Activated CD8-positive, alpha-beta T cell treated with anti-CD3 and anti-CD28 coated beads for 36 hours (primary cell): ENCODE measurements at regions not wholly inside any gene's neighbourhood (a gene's known extent, or its start where the extent isn't known, plus 50 kb on each side); places are given as distances from the start of the nearest gene placed in this dataset.
"Not testable (repeated sequence)": the region's sequence is repeated elsewhere in the genome, so short reads cannot be mapped to it uniquely, and the experiment has no call there.

Experiments
- ATAC-seq: fragments of 200-7000 bp; cut with Tn5 transposase; one replicate; pipeline ENCODE4 v1.10.0; 2021; ENCODE audit warnings: mild to moderate bottlenecking, moderate library complexity
- CTCF ChIA-PET: fragments of 350-600 bp; sonication (Branson Sonifier 250); formaldehyde crosslinking; loops from one replicate; lab custom pipeline; 2021; ENCODE audit warnings: antibody characterized with exemption; lab: Charles Lee
- POLR2A ChIA-PET: fragments of 350-600 bp; sonication (Branson Sonifier 250); formaldehyde crosslinking; loops from one replicate; lab custom pipeline; 2021; ENCODE audit warnings: antibody characterized with exemption; lab: Charles Lee
- DNase-seq: peaks from one replicate; pipeline ENCODE4 v3.0.0-alpha.2; 2020
- H3K27ac Mint-ChIP-seq: one replicate; pipeline ENCODE4 v1.8.0; 2021; ENCODE audit warnings: mild to moderate bottlenecking, mixed read lengths
- H3K27me3 Mint-ChIP-seq: one replicate; pipeline ENCODE4 v1.8.0; 2021; ENCODE audit warnings: mixed read lengths
- H3K36me3 Mint-ChIP-seq: one replicate; pipeline ENCODE4 v1.8.0; 2021; ENCODE audit warnings: low read depth, mixed read lengths
- H3K4me1 Mint-ChIP-seq: one replicate; pipeline ENCODE4 v1.8.0; 2021; ENCODE audit warnings: low read depth, mixed read lengths
- H3K4me3 Mint-ChIP-seq: one replicate; pipeline ENCODE4 v1.8.0; 2021; ENCODE audit warnings: mild to moderate bottlenecking, moderate library complexity, mixed read lengths
- H3K9me3 Mint-ChIP-seq: one replicate; pipeline ENCODE4 v1.8.0; 2021; ENCODE audit warnings: mixed read lengths
- CTCF ChIP-seq: fragments of 200-600 bp; IDR thresholded peaks from one replicate; pipeline ENCODE4 v1.8.0; 2022; ENCODE audit warnings: antibody characterized with exemption, mild to moderate bottlenecking
- intact Hi-C: fragments of 100-400 bp; cut with micrococcal nuclease; formaldehyde crosslinking; loops from one replicate; pipeline ENCODE4 v1.10.0; 2022

- H3K4me1 Mint-ChIP-seq, DNase-seq, H3K36me3 Mint-ChIP-seq, H3K4me3 Mint-ChIP-seq, intact Hi-C loops, H3K27ac Mint-ChIP-seq, H3K27me3 Mint-ChIP-seq, ATAC-seq, POLR2A ChIA-PET: not testable (repeated sequence)
- CTCF ChIA-PET = interaction anchor here (1.1 kb wide), 1 partner anchor 16 kb away, joined by 4 read pairs; no protein-coding TSS in a partner anchor
- peaks cover 19% of the 10 kb centered on the region for H3K9me3 Mint-ChIP-seq
These were observed 52.5 kb upstream of the TMEM97 start for GRCh38 chr17:28266547-28266920.

- CTCF ChIA-PET = interaction anchor here (1.1 to 2.5 kb wide), 2 partner anchors 15 to 16 kb away, joined by 4 to 9 read pairs; no protein-coding TSS in a partner anchor
These were observed 51.9 kb upstream of the TMEM97 start for GRCh38 chr17:28266926-28267719.

GRCh38 chr17:28267720-28268609 lies 51.0 kb upstream of the TMEM97 start:
- DNase-seq (no peak), ATAC-seq (no peak)
- TF ChIP-seq CTCF = no peak
- Mint-ChIP-seq H3K4me1 (no peaks in the 10 kb centered on the region), H3K27ac (no peak overlapping the region), H3K4me3 (no peak overlapping the region), H3K36me3 (peaks cover 1% of the 10 kb centered on the region), H3K9me3 (peaks cover 12% of the 10 kb centered on the region), H3K27me3 (peaks cover 10% of the 10 kb centered on the region)
- intact Hi-C loops = no loop called here
- ChIA-PET POLR2A (no interaction called here), CTCF (interaction anchor here (1.0 to 2.5 kb wide), 2 partner anchors 16 to 19 kb away, joined by 3 to 9 read pairs; no protein-coding TSS in a partner anchor)

More at GRCh38 chr17:28266926-28267719, 51.9 kb upstream of the TMEM97 start:
- intact Hi-C loops, POLR2A ChIA-PET, DNase-seq, ATAC-seq, H3K27ac Mint-ChIP-seq, H3K36me3 Mint-ChIP-seq, H3K27me3 Mint-ChIP-seq, H3K4me1 Mint-ChIP-seq, H3K4me3 Mint-ChIP-seq: not testable (repeated sequence)
- peaks cover 16% of the 10 kb centered on the region for H3K9me3 Mint-ChIP-seq

GRCh38 chr17:28268610-28269313 lies 50.2 kb upstream of the TMEM97 start:
- DNase-seq (no peak), ATAC-seq (no peak)
- Mint-ChIP-seq H3K9me3 (peaks cover 8% of the 10 kb centered on the region), H3K36me3 (peaks cover 1% of the 10 kb centered on the region), H3K27ac (no peak overlapping the region), H3K27me3 (peaks cover 14% of the 10 kb centered on the region), H3K4me1 (no peaks in the 10 kb centered on the region), H3K4me3 (no peak overlapping the region)
- POLR2A ChIA-PET = interaction anchor here (1.4 kb wide), 1 partner anchor 10 kb away, joined by 3 read pairs; no protein-coding TSS in a partner anchor
- TF ChIP-seq CTCF = no peak
- CTCF ChIA-PET = interaction anchor here (1.0 to 2.5 kb wide), 2 partner anchors 17 to 18 kb away, joined by 3 to 9 read pairs; no protein-coding TSS in a partner anchor
- intact Hi-C loops = no loop called here
